GM12878 (cell line): ENCODE measurements at regions not wholly inside any gene's neighbourhood (a gene's known extent, or its start where the extent isn't known, plus 50 kb on each side); places are given as distances from the start of the nearest gene placed in this dataset.

ENCODE experiments used
- FOXM1 ChIP-seq: IDR thresholded peaks from 2 replicates; pipeline ENCODE4 v1.6.1; 2012; ENCODE audit warnings: low read depth, mild to moderate bottlenecking, inconsistent platforms, low read length, moderate library complexity
- GABPA ChIP-seq: IDR thresholded peaks from 2 replicates; pipeline ENCODE4 v1.6.1; 2014; ENCODE audit warnings: antibody characterized with exemption, low read depth, mild to moderate bottlenecking, inconsistent platforms
- NFYB ChIP-seq: IDR thresholded peaks from 2 replicates; pipeline ENCODE4 v1.6.1; 2011; ENCODE audit warnings: low read depth, mild to moderate bottlenecking, low read length, improper control_type of control experiment, moderate library complexity; ENCODE audit not compliant: insufficient read depth
- POLR2A ChIP-seq: IDR thresholded peaks from 2 replicates; pipeline ENCODE4 v1.6.1; 2011; ENCODE audit warnings: low read depth, mild to moderate bottlenecking, low read length
- POU2F2 ChIP-seq: IDR thresholded peaks from 3 replicates; pipeline ENCODE4 v1.6.1; 2011; ENCODE audit warnings: low read depth, mild to moderate bottlenecking, low read length, borderline replicate concordance
- TF ChIP-seq, protein P1 (sequence below), 3 experiments: IDR thresholded peaks in 2 of 3; conservative IDR thresholded peaks in 1 of 3; 2 replicates each; pipeline ENCODE4 v1.5.1; 2011; ENCODE audit warnings: low read depth in 3 of 3, low read length in 3 of 3, mild to moderate bottlenecking in 3 of 3, control low read depth in 2 of 3, moderate library complexity in 2 of 3, inconsistent platforms in 1 of 3, mixed read lengths in 1 of 3; ENCODE audit not compliant: control insufficient read depth in 2 of 3, insufficient read depth in 1 of 3; ENCODE audit errors: extremely low read depth in 1 of 3

DNA sequence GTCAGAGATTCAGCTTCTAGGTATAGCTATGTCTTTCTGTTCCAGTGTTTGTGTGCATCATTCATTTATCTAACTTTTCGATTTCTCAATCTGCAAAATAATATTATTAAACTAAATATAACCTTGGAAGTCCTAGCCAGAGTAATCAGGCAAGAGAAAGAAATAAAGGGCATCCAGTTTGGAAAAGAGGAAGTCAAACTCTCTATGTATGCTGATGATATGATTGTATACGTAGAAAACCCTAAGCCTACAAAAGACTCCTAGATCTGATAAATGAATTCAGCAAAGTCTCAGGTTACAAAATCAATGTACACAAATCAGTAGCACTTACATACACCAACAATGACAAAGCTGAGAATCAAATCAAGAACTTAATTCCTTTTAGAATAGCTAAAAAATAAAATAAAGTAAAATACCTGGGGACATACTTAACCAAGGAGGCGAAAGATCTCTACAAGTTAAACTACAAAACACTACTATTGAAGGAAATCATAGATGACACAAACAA, 718.2 kb downstream of the NTRK3 start:
- TF ChIP-seq, protein P1, sequence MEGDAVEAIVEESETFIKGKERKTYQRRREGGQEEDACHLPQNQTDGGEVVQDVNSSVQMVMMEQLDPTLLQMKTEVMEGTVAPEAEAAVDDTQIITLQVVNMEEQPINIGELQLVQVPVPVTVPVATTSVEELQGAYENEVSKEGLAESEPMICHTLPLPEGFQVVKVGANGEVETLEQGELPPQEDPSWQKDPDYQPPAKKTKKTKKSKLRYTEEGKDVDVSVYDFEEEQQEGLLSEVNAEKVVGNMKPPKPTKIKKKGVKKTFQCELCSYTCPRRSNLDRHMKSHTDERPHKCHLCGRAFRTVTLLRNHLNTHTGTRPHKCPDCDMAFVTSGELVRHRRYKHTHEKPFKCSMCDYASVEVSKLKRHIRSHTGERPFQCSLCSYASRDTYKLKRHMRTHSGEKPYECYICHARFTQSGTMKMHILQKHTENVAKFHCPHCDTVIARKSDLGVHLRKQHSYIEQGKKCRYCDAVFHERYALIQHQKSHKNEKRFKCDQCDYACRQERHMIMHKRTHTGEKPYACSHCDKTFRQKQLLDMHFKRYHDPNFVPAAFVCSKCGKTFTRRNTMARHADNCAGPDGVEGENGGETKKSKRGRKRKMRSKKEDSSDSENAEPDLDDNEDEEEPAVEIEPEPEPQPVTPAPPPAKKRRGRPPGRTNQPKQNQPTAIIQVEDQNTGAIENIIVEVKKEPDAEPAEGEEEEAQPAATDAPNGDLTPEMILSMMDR (IDR thresholded peaks at IDR 0.05 in 2 of 3, conservative IDR thresholded peaks at IDR 0.05 in 1 of 3; ENCODE audit: control insufficient read depth in 2 of 3, extremely low read depth in 1 of 3, insufficient read depth in 1 of 3, low read depth in 3 of 3, low read length in 3 of 3), result no peak
- TF ChIP-seq POU2F2, result no peak
- no peak for TF ChIP-seq GABPA
- no peak for TF ChIP-seq NFYB
- no peak for TF ChIP-seq FOXM1
- TF ChIP-seq POLR2A, result no peak
